SK-N-SH (cell line): ENCODE measurements at regions not wholly inside any gene's neighbourhood (a gene's known extent, or its start where the extent isn't known, plus 50 kb on each side); places are given as distances from the start of the nearest gene placed in this dataset.

Experiments used
- CTCF ChIA-PET: fragments of 300-600, 350-600 bp; formaldehyde crosslinking; extraction: SDS; loops from one replicate; lab custom pipeline; 2021; lab: Yijun Ruan, JAX
- POLR2A ChIA-PET: fragments of 350-600 bp; sonication (Branson Sonifier 250); formaldehyde crosslinking; extraction: SDS; loops from one replicate; lab custom pipeline; 2020; ENCODE audit warnings: antibody characterized with exemption, inconsistent platforms; lab: Yijun Ruan, JAX
- DNase-seq: peaks from one replicate; pipeline ENCODE4 v3.0.0; 2012
- H2AFZ ChIP-seq: fragments of 200-600 bp; sonication (generic); 2 replicates; pipeline ENCODE4 v1.8.1; 2016; ENCODE audit warnings: antibody characterized with exemption, mild to moderate bottlenecking, low read depth
- H3F3A ChIP-seq: fragments of 200-600 bp; sonication (generic); replicated peaks from 2 replicates; pipeline ENCODE3; 2016; ENCODE audit warnings: antibody characterized with exemption, mild to moderate bottlenecking; ENCODE audit not compliant: insufficient read depth
- H3K27ac ChIP-seq, 2 experiments: fragments of 200-500 bp in 1 of 2; fragments of 200-600 bp in 1 of 2; sonication (Bioruptor generic) in 1 of 2; sonication (generic), shearing (Covaris generic) in 1 of 2; 2 replicates each; pipeline versions ENCODE4 v1.5.1 to v1.6.1; 2014 to 2016; ENCODE audit warnings: low read depth in 2 of 2, inconsistent platforms in 1 of 2, low read length in 1 of 2, mild to moderate bottlenecking in 1 of 2, mixed read lengths in 1 of 2
- H3K27me3 ChIP-seq: fragments of 200-600 bp; sonication (generic), shearing (Covaris generic); 2 replicates; pipeline ENCODE4 v1.6.1; 2016; ENCODE audit warnings: mixed run types; ENCODE audit not compliant: insufficient read depth
- H3K36me3 ChIP-seq, 2 experiments: fragments of 200-500 bp in 1 of 2; fragments of 200-600 bp in 1 of 2; sonication (Bioruptor generic) in 1 of 2; sonication (generic) in 1 of 2; replicated peaks in 1 of 2; 2 replicates each; pipeline versions ENCODE3 to v1.5.1; 2014 to 2016; ENCODE audit warnings: low read length in 1 of 2, mild to moderate bottlenecking in 1 of 2; ENCODE audit not compliant: insufficient read depth in 2 of 2, control insufficient read depth in 1 of 2
- H3K4me1 ChIP-seq, 2 experiments: fragments of 200-500 bp in 1 of 2; fragments of 200-600 bp in 1 of 2; sonication (Bioruptor generic) in 1 of 2; sonication (generic), shearing (Covaris generic) in 1 of 2; 2 replicates each; pipeline versions ENCODE4 v1.5.1 to v1.6.1; 2014 to 2016; ENCODE audit warnings: low read depth in 1 of 2, low read length in 1 of 2, mixed run types in 1 of 2; ENCODE audit not compliant: insufficient read depth in 2 of 2, control insufficient read depth in 1 of 2
- H3K4me2 ChIP-seq: fragments of 200-600 bp; sonication (generic), shearing (Covaris generic); 2 replicates; pipeline ENCODE4 v1.6.1; 2017; ENCODE audit warnings: mixed run types
- H3K4me3 ChIP-seq, 2 experiments: fragments of 200-500 bp in 1 of 2; fragments of 200-600 bp in 1 of 2; sonication (Bioruptor generic) in 1 of 2; sonication (generic), shearing (Covaris generic) in 1 of 2; 2 replicates each; pipeline versions ENCODE4 v1.5.1 to v1.8.1; 2014 to 2016; ENCODE audit warnings: low read depth in 2 of 2, inconsistent platforms in 1 of 2, low read length in 1 of 2, mild to moderate bottlenecking in 1 of 2, mixed read lengths in 1 of 2, moderate library complexity in 1 of 2
- H3K79me2 ChIP-seq: fragments of 200-600 bp; sonication (generic); 2 replicates; pipeline ENCODE4 v1.8.1; 2017; ENCODE audit warnings: mild to moderate bottlenecking; ENCODE audit not compliant: insufficient read depth
- H3K9ac ChIP-seq: fragments of 200-600 bp; sonication (generic); 2 replicates; pipeline ENCODE4 v1.6.1; 2017; ENCODE audit warnings: mixed run types
- H3K9me2 ChIP-seq: fragments of 200-600 bp; sonication (generic); 2 replicates; pipeline ENCODE4 v1.6.1; 2017; ENCODE audit warnings: mixed run types
- H3K9me3 ChIP-seq: fragments of 200-600 bp; sonication (generic); 2 replicates; pipeline ENCODE4 v1.6.1; 2017; ENCODE audit warnings: mixed run types, mild to moderate bottlenecking, moderate library complexity
- H4K20me1 ChIP-seq: fragments of 200-600 bp; sonication (generic); 2 replicates; pipeline ENCODE4 v1.6.1; 2017; ENCODE audit warnings: mild to moderate bottlenecking, mixed run types; ENCODE audit not compliant: insufficient read depth
- FOXJ3 ChIP-seq: sonication (generic); formaldehyde crosslinking; IDR thresholded peaks from 2 replicates; pipeline ENCODE4 v1.5.1; 2020; ENCODE audit warnings: mild to moderate bottlenecking, missing genetic modification reagents
- GABPA ChIP-seq: IDR thresholded peaks from 2 replicates; pipeline ENCODE4 v1.4.0; 2012; ENCODE audit warnings: low read depth, mild to moderate bottlenecking
- NRF1 ChIP-seq: IDR thresholded peaks from 2 replicates; pipeline ENCODE4 v1.6.1; 2012; ENCODE audit warnings: low read depth, mild to moderate bottlenecking, low read length
- POLR2AphosphoS5 ChIP-seq: IDR thresholded peaks from 2 replicates; pipeline ENCODE4 v1.6.1; 2012; ENCODE audit warnings: low read depth, low read length
- RAD21 ChIP-seq: IDR thresholded peaks from 2 replicates; pipeline ENCODE4 v1.6.1; 2012; ENCODE audit warnings: mild to moderate bottlenecking, low read length
- RCOR1 ChIP-seq: fragments of 150-350 bp; IDR thresholded peaks from 2 replicates; pipeline ENCODE4 v1.6.1; 2017; ENCODE audit warnings: antibody characterized with exemption, low read length
- RXRA ChIP-seq: IDR thresholded peaks from 2 replicates; pipeline ENCODE4 v1.4.0; 2012; ENCODE audit warnings: low read depth, mild to moderate bottlenecking, borderline replicate concordance
- SMC3 ChIP-seq: IDR thresholded peaks from 2 replicates; pipeline ENCODE4 v1.6.1; 2012; ENCODE audit warnings: low read depth, low read length, improper control_type of control experiment
- TCF12 ChIP-seq: IDR thresholded peaks from 2 replicates; pipeline ENCODE4 v1.4.0; 2012
- TEAD4 ChIP-seq: IDR thresholded peaks from 2 replicates; pipeline ENCODE4 v1.4.0; 2012; ENCODE audit warnings: mild to moderate bottlenecking, borderline replicate concordance; ENCODE audit not compliant: insufficient read depth
- WGBS: methylation state at CpG from one replicate; pipeline ENCODE4 v1.1.6; 2017; ENCODE audit warnings: low lambda C conversion rate; 5-methylcytosine and 5-hydroxymethylcytosine counted together
- TF ChIP-seq, protein P1 (sequence below): fragments of 200-600 bp; sonication (generic); IDR thresholded peaks from 2 replicates; pipeline ENCODE4 v1.6.1; 2017; ENCODE audit warnings: antibody characterized with exemption, mild to moderate bottlenecking, moderate library complexity
- TF ChIP-seq, protein P2 (sequence below): IDR thresholded peaks from 2 replicates; pipeline ENCODE4; 2012
- TF ChIP-seq, protein P3 (sequence below): IDR thresholded peaks from 2 replicates; pipeline ENCODE4 v1.6.1; 2012; ENCODE audit warnings: mild to moderate bottlenecking, low read depth, low read length, moderate library complexity

DNA sequence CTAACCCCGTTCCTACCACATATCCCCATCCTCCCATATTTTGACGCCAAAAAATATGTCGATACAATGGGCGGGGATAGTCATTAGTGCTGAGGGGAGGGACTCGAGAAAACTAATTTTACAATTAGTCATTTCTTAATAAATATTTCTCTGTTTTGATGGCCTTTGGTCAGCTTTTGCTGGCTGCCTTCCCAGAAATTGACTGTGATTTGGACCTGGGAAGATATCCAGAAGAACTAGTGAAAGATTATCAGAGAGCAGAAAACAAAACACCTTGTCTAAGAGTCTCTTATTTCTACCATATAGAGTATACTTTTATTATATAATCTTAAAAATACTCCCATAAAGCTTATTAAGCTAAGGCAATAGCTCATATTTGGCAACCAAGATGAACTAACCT lies 247.6 kb downstream of the MRPL39 start:
- no peak overlapping the region for H3K27ac ChIP-seq
- H3F3A ChIP-seq: no peaks in the 10 kb centered on the region
- H3K36me3 ChIP-seq: no peaks in the 10 kb centered on the region
- ChIA-PET CTCF (interaction anchor here (1.1 to 2.3 kb wide), 2 partner anchors 10 to 46 kb away, joined by 3 to 10 read pairs; no protein-coding TSS in a partner anchor), POLR2A (no interaction called here)
- H3K79me2 ChIP-seq: no peaks in the 10 kb centered on the region
- DNase-seq: no peak
- H3K9me3 ChIP-seq: no peaks in the 10 kb centered on the region
- 86% methylated on average over 5 of the region's 5 CpGs for WGBS
- no peaks in the 10 kb centered on the region for H4K20me1 ChIP-seq
- H3K9me2 ChIP-seq: no peaks in the 10 kb centered on the region
- no peak overlapping the region for H3K9ac ChIP-seq
- H2AFZ ChIP-seq: no peak overlapping the region
- no peaks in the 10 kb centered on the region for H3K4me1 ChIP-seq
- TF ChIP-seq, protein P1, sequence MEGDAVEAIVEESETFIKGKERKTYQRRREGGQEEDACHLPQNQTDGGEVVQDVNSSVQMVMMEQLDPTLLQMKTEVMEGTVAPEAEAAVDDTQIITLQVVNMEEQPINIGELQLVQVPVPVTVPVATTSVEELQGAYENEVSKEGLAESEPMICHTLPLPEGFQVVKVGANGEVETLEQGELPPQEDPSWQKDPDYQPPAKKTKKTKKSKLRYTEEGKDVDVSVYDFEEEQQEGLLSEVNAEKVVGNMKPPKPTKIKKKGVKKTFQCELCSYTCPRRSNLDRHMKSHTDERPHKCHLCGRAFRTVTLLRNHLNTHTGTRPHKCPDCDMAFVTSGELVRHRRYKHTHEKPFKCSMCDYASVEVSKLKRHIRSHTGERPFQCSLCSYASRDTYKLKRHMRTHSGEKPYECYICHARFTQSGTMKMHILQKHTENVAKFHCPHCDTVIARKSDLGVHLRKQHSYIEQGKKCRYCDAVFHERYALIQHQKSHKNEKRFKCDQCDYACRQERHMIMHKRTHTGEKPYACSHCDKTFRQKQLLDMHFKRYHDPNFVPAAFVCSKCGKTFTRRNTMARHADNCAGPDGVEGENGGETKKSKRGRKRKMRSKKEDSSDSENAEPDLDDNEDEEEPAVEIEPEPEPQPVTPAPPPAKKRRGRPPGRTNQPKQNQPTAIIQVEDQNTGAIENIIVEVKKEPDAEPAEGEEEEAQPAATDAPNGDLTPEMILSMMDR: no peak
- TF ChIP-seq NRF1: no peak
- TF ChIP-seq RCOR1: no peak
- TF ChIP-seq, all 33 proteins: peak for 0
- Histone ChIP-seq H3K4me2 (no peak overlapping the region), H3K4me3 (no peak overlapping the region), H3K27me3 (no peaks in the 10 kb centered on the region)

DNA sequence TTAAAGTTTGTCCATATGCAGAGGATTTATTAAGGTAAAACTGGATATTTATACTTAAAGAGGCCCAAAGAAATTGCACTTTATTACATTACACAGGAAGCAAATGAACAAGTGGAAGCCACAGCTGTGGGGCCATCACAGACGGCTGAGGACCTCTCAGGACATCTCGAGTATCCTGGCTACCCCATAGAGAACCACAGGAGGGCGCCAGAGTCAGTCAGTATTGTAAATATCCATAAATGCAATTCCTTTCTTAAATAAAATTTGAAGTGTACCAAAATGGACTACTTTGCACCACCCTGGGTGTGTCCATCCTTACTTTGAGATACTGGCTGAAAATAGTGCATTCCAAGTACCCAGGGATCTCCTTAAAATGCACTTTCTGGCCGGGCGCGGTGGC lies 257.2 kb downstream of the MRPL39 start:
- Histone ChIP-seq H3K36me3 (peaks cover 0 to 3% of the 10 kb centered on the region in 2 experiments), H3K9ac (no peak overlapping the region), H4K20me1 (no peaks in the 10 kb centered on the region), H3K9me2 (no peaks in the 10 kb centered on the region), H3K79me2 (no peaks in the 10 kb centered on the region; the same call in 1 of the 2 replicates)
- POLR2A ChIA-PET: no interaction called here
- TF ChIP-seq, protein P2, sequence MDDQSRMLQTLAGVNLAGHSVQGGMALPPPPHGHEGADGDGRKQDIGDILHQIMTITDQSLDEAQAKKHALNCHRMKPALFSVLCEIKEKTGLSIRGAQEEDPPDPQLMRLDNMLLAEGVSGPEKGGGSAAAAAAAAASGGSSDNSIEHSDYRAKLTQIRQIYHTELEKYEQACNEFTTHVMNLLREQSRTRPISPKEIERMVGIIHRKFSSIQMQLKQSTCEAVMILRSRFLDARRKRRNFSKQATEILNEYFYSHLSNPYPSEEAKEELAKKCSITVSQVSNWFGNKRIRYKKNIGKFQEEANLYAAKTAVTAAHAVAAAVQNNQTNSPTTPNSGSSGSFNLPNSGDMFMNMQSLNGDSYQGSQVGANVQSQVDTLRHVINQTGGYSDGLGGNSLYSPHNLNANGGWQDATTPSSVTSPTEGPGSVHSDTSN: no peak
- no peak for TF ChIP-seq GABPA
- TF ChIP-seq, protein P1: peak; percentile 73
- TF ChIP-seq POLR2AphosphoS5: no peak
- no peak for TF ChIP-seq TEAD4
- TF ChIP-seq FOXJ3 (CRISPR knock-in tag): no peak
- TF ChIP-seq RXRA: no peak
- TF ChIP-seq, protein P3, sequence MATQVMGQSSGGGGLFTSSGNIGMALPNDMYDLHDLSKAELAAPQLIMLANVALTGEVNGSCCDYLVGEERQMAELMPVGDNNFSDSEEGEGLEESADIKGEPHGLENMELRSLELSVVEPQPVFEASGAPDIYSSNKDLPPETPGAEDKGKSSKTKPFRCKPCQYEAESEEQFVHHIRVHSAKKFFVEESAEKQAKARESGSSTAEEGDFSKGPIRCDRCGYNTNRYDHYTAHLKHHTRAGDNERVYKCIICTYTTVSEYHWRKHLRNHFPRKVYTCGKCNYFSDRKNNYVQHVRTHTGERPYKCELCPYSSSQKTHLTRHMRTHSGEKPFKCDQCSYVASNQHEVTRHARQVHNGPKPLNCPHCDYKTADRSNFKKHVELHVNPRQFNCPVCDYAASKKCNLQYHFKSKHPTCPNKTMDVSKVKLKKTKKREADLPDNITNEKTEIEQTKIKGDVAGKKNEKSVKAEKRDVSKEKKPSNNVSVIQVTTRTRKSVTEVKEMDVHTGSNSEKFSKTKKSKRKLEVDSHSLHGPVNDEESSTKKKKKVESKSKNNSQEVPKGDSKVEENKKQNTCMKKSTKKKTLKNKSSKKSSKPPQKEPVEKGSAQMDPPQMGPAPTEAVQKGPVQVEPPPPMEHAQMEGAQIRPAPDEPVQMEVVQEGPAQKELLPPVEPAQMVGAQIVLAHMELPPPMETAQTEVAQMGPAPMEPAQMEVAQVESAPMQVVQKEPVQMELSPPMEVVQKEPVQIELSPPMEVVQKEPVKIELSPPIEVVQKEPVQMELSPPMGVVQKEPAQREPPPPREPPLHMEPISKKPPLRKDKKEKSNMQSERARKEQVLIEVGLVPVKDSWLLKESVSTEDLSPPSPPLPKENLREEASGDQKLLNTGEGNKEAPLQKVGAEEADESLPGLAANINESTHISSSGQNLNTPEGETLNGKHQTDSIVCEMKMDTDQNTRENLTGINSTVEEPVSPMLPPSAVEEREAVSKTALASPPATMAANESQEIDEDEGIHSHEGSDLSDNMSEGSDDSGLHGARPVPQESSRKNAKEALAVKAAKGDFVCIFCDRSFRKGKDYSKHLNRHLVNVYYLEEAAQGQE: no peak
- TF ChIP-seq RAD21: peak; percentile 63
- peak; percentile 58 for TF ChIP-seq SMC3
- no peak for TF ChIP-seq TCF12
- TF ChIP-seq, all 33 proteins: peak for 3
- CTCF ChIA-PET: interaction anchor here (0.5 to 3.2 kb wide), 6 partner anchors 9 to 1496 kb away, joined by 3 to 17 read pairs (median 4); no protein-coding TSS in a partner anchor
- no peaks in the 10 kb centered on the region; a peak in 1 of 4 replicates for H3K4me1 ChIP-seq
- 71% methylated on average over 6 of the region's 6 CpGs for WGBS
- H3F3A ChIP-seq: peaks cover 4% of the 10 kb centered on the region
- peak overlapping the region; percentile 66; the same call in 1 of the 2 replicates for H2AFZ ChIP-seq
- H3K9me3 ChIP-seq: peaks cover 15% of the 10 kb centered on the region; the same call in 1 of the 2 replicates
- H3K27me3 ChIP-seq: no peaks in the 10 kb centered on the region
- no peak overlapping the region for H3K27ac ChIP-seq
- DNase-seq: peak; percentile 25
- H3K4me2 ChIP-seq: no peak overlapping the region
- no peak overlapping the region for H3K4me3 ChIP-seq
